ENCODE measurements at regions not wholly inside any gene's neighbourhood (a gene's known extent, or its start where the extent isn't known, plus 50 kb on each side); places are given as distances from the start of the nearest gene placed in this dataset.
A peak's percentile ranks its signal among the peaks of the same experiment; 100 is the strongest.

DNA sequence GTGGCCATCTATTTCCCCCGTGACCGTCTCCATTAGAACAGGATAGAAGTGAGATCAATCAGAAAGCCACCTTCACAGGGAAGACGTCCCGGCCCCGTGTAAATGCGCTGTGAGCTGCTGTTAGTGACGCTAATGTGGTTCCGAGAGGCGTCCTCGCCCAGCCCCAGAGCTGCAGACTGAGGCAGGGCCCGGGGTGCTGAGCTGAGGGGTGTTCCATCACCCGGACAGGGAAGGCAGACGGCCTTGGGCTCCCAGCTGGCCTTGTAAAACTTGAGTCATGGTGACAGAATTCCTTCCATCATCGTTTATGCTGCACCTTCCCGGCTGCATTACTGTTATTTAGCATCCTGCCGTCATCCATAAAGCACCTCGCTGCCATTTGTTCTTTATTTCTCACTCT, 195.3 kb upstream of the CTBP2 start:
- Mint-ChIP-seq H3K27me3 (peaks cover 17% of the 10 kb centered on the region), H3K4me1 (ENCODE audit: low read depth) (peaks cover 3% of the 10 kb centered on the region), H3K9me3 (ENCODE audit: low read depth) (peaks cover 4% of the 10 kb centered on the region), H3K4me3 (ENCODE audit: low read depth) (no peak overlapping the region), H3K36me3 (ENCODE audit: insufficient read depth) (no peaks in the 10 kb centered on the region), H3K27ac (no peak overlapping the region)
- no peak for TF ChIP-seq CTCF (IDR thresholded peaks at IDR 0.05; ENCODE audit: unreplicated experiment)
- no peak for DNase-seq (ENCODE audit: low spot score, unreplicated experiment)

GRCh38 chr10:125350519-125350918, 190.2 kb upstream of the CTBP2 start:
- Mint-ChIP-seq H3K36me3 (ENCODE audit: insufficient read depth) (no peaks in the 10 kb centered on the region), H3K27ac (no peak overlapping the region), H3K27me3 (peaks cover 18% of the 10 kb centered on the region), H3K4me1 (ENCODE audit: low read depth) (peaks cover 6% of the 10 kb centered on the region), H3K9me3 (ENCODE audit: low read depth) (peaks cover 3% of the 10 kb centered on the region), H3K4me3 (ENCODE audit: low read depth) (no peak overlapping the region)
- no peak for DNase-seq (ENCODE audit: low spot score, unreplicated experiment)
- TF ChIP-seq CTCF (IDR thresholded peaks at IDR 0.05; ENCODE audit: unreplicated experiment): no peak

DNA sequence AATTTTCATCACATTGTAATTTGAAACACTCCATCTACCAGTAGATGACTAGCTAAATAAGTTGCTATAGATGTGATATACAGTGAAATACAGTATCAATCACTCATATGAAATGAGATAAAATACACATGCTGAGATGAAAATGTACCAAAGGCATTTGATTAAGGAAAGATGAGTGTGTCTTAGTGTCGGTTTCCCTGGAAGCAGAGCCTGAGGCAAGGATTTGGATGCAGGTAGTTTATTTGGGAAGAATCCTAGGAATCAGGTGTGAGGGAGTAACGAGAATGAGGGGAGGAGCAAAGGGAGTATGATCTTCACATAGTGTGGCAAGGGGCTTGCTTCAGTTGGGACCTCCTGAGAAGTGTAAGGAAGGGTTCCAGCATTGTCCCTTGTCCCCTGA, 188.2 kb upstream of the CTBP2 start:
- DNase-seq (ENCODE audit: low spot score, unreplicated experiment): no peak
- Mint-ChIP-seq H3K27ac (no peak overlapping the region), H3K36me3 (ENCODE audit: insufficient read depth) (no peaks in the 10 kb centered on the region), H3K4me1 (ENCODE audit: low read depth) (peaks cover 20% of the 10 kb centered on the region), H3K9me3 (ENCODE audit: low read depth) (peaks cover 3% of the 10 kb centered on the region), H3K27me3 (peaks cover 13% of the 10 kb centered on the region), H3K4me3 (ENCODE audit: low read depth) (no peak overlapping the region)
- no peak for TF ChIP-seq CTCF (IDR thresholded peaks at IDR 0.05; ENCODE audit: unreplicated experiment)

- H3K4me1 Mint-ChIP-seq (ENCODE audit: low read depth): peaks cover 20% of the 10 kb centered on the region
- H3K4me3 Mint-ChIP-seq (ENCODE audit: low read depth): peak overlapping the region; percentile 42
Observed at GRCh38 chr10:125344573-125345171, 184.3 kb upstream of the CTBP2 start.

DNA sequence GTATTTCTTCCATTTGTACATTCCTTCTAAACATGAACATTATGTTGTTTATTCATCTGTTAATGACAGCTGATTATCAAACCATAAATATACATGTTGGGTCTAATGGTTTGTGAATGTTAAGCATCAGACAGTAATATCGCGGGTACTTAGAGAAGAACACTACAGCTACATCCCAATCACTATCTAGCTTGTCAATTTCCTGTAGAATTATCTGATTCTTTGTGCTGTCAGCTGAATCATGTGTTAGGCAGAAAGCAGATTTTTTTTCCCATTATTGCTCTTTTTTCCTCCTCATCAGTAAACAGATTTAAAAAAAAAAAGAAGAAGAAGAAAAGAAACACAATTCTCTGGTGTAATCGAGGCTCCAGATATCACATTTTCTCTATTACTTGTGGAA, 183.6 kb upstream of the CTBP2 start:
- H3K27ac Mint-ChIP-seq: no peak overlapping the region

More at GRCh38 chr10:125344573-125345171, 184.3 kb upstream of the CTBP2 start:
- peaks cover 3% of the 10 kb centered on the region for H3K9me3 Mint-ChIP-seq (ENCODE audit: low read depth)
- peaks cover 3% of the 10 kb centered on the region for H3K27me3 Mint-ChIP-seq
- no peak for DNase-seq (ENCODE audit: low spot score, unreplicated experiment)
- H3K36me3 Mint-ChIP-seq (ENCODE audit: insufficient read depth): no peaks in the 10 kb centered on the region
- H3K27ac Mint-ChIP-seq: no peak overlapping the region
- no peak for TF ChIP-seq CTCF (IDR thresholded peaks at IDR 0.05; ENCODE audit: unreplicated experiment)

More for the DNA sequence above, 183.6 kb upstream of the CTBP2 start:
- peaks cover 20% of the 10 kb centered on the region for H3K4me1 Mint-ChIP-seq (ENCODE audit: low read depth)
- H3K27me3 Mint-ChIP-seq: peaks cover 3% of the 10 kb centered on the region
- no peak overlapping the region for H3K4me3 Mint-ChIP-seq (ENCODE audit: low read depth)
- H3K36me3 Mint-ChIP-seq (ENCODE audit: insufficient read depth): no peaks in the 10 kb centered on the region
- no peak for DNase-seq (ENCODE audit: low spot score, unreplicated experiment)
- H3K9me3 Mint-ChIP-seq (ENCODE audit: low read depth): peaks cover 3% of the 10 kb centered on the region
- no peak for TF ChIP-seq CTCF (IDR thresholded peaks at IDR 0.05; ENCODE audit: unreplicated experiment)

All from progenitor cell of endocrine pancreas (in vitro differentiated cells).